ENCODE measurements at regions not wholly inside any gene's neighbourhood (a gene's known extent, or its start where the extent isn't known, plus 50 kb on each side); places are given as distances from the start of the nearest gene placed in this dataset.

- no peak for TF ChIP-seq CTCF (IDR thresholded peaks at IDR 0.05; ENCODE audit: borderline replicate concordance, control extremely low read depth, extremely low read depth, insufficient read depth, missing control alignments)
These were observed 794.7 kb upstream of the ADAMTS5 start for GRCh38 chr21:27761623-27762022.

GRCh38 chr21:27759820-27760219, 792.9 kb upstream of the ADAMTS5 start:
- no peak for DNase-seq (ENCODE audit: low spot score)

More at GRCh38 chr21:27761623-27762022, 794.7 kb upstream of the ADAMTS5 start:
- DNase-seq (ENCODE audit: low spot score): no peak
- in situ Hi-C loops (cut with MboI; ENCODE audit: low sequenced_read_pairs, unreplicated experiment): no loop called here

GRCh38 chr21:27759091-27759659, 792.3 kb upstream of the ADAMTS5 start:
- in situ Hi-C loops (cut with MboI; ENCODE audit: low sequenced_read_pairs, unreplicated experiment): no loop called here
- no peak for TF ChIP-seq CTCF (IDR thresholded peaks at IDR 0.05; ENCODE audit: borderline replicate concordance, control extremely low read depth, extremely low read depth, insufficient read depth, missing control alignments)
- DNase-seq (ENCODE audit: low spot score): no peak

More at GRCh38 chr21:27759820-27760219, 792.9 kb upstream of the ADAMTS5 start:
- in situ Hi-C loops (cut with MboI; ENCODE audit: low sequenced_read_pairs, unreplicated experiment): no loop called here
- no peak for TF ChIP-seq CTCF (IDR thresholded peaks at IDR 0.05; ENCODE audit: borderline replicate concordance, control extremely low read depth, extremely low read depth, insufficient read depth, missing control alignments)

GRCh38 chr21:27756191-27756590, 789.3 kb upstream of the ADAMTS5 start:
- no peak for TF ChIP-seq CTCF (IDR thresholded peaks at IDR 0.05; ENCODE audit: borderline replicate concordance, control extremely low read depth, extremely low read depth, insufficient read depth, missing control alignments)
- in situ Hi-C loops (cut with MboI; ENCODE audit: low sequenced_read_pairs, unreplicated experiment): no loop called here
- no peak for DNase-seq (ENCODE audit: low spot score)

GRCh38 chr21:27743971-27744564, 777.2 kb upstream of the ADAMTS5 start:
- DNase-seq (ENCODE audit: low spot score): no peak
- in situ Hi-C loops (cut with MboI; ENCODE audit: low sequenced_read_pairs, unreplicated experiment): no loop called here
- no peak for TF ChIP-seq CTCF (IDR thresholded peaks at IDR 0.05; ENCODE audit: borderline replicate concordance, control extremely low read depth, extremely low read depth, insufficient read depth, missing control alignments)

- in situ Hi-C loops (cut with MboI; ENCODE audit: low sequenced_read_pairs, unreplicated experiment): no loop called here
- DNase-seq (ENCODE audit: low spot score): no peak
- no peak for TF ChIP-seq CTCF (IDR thresholded peaks at IDR 0.05; ENCODE audit: borderline replicate concordance, control extremely low read depth, extremely low read depth, insufficient read depth, missing control alignments)
These were observed 774.8 kb upstream of the ADAMTS5 start for GRCh38 chr21:27741736-27742135.
